DND-41 (cell line): ENCODE measurements at regions not wholly inside any gene's neighbourhood (a gene's known extent, or its start where the extent isn't known, plus 50 kb on each side); places are given as distances from the start of the nearest gene placed in this dataset.

Experiments used
- ATAC-seq: fragments of 200-7000 bp; cut with Tn5 transposase; 3 replicates; pipeline ENCODE4 v1.9.1; 2021; ENCODE audit warnings: low read depth; ENCODE audit not compliant: insufficient read depth
- DNase-seq: peaks from one replicate; pipeline ENCODE4 v3.0.0-alpha.2; 2020
- H2AFZ ChIP-seq: 2 replicates; pipeline ENCODE4 v1.6.0; 2012; ENCODE audit warnings: low read depth, low read length
- H3K27ac ChIP-seq: 2 replicates; pipeline ENCODE4 v1.5.1; 2012; ENCODE audit warnings: low read length, inconsistent platforms
- H3K27me3 ChIP-seq: fragments of 200-600 bp; sonication (generic); 2 replicates; pipeline ENCODE4 v1.6.0; 2012; ENCODE audit warnings: low read length, mild to moderate bottlenecking, inconsistent platforms; ENCODE audit not compliant: insufficient read depth, poor library complexity
- H3K36me3 ChIP-seq: 2 replicates; pipeline ENCODE4 v1.5.1; 2012; ENCODE audit warnings: low read length, inconsistent platforms; ENCODE audit not compliant: insufficient read depth
- H3K4me1 ChIP-seq: 2 replicates; pipeline ENCODE4 v1.5.1; 2012; ENCODE audit warnings: mild to moderate bottlenecking, low read length; ENCODE audit not compliant: insufficient read depth
- H3K4me2 ChIP-seq: 2 replicates; pipeline ENCODE4 v1.6.0; 2012; ENCODE audit warnings: mild to moderate bottlenecking, moderate library complexity, low read length, inconsistent platforms; ENCODE audit not compliant: insufficient read depth
- H3K4me3 ChIP-seq, 2 experiments: fragments of 200-600 bp in 1 of 2; shearing (Covaris generic) in 1 of 2; 2 replicates each; pipeline ENCODE4 v1.5.1; 2012 to 2016; ENCODE audit warnings: inconsistent platforms in 2 of 2, low read length in 2 of 2, mild to moderate bottlenecking in 2 of 2, low read depth in 1 of 2, moderate library complexity in 1 of 2
- H3K79me2 ChIP-seq: 2 replicates; pipeline ENCODE4 v1.6.0; 2012; ENCODE audit warnings: low read length, inconsistent platforms; ENCODE audit not compliant: insufficient read depth
- H3K9ac ChIP-seq: 2 replicates; pipeline ENCODE4 v1.6.0; 2012; ENCODE audit warnings: low read depth, mild to moderate bottlenecking, inconsistent platforms, low read length, moderate library complexity
- H3K9me3 ChIP-seq: 2 replicates; pipeline ENCODE4 v1.5.1; 2012; ENCODE audit warnings: low read length, moderate library complexity, mild to moderate bottlenecking, inconsistent platforms; ENCODE audit not compliant: insufficient read depth, severe bottlenecking
- H4K20me1 ChIP-seq: 2 replicates; pipeline ENCODE4 v1.6.0; 2012; ENCODE audit warnings: low read length; ENCODE audit not compliant: insufficient read depth
- EZH2 ChIP-seq: IDR thresholded peaks from 3 replicates; pipeline ENCODE4 v1.6.1; 2012; ENCODE audit warnings: borderline replicate concordance, low read depth, mild to moderate bottlenecking, moderate library complexity, low read length, inconsistent platforms; ENCODE audit not compliant: severe bottlenecking
- TF ChIP-seq, protein P1 (sequence below): IDR thresholded peaks from 2 replicates; pipeline ENCODE4 v1.5.1; 2012; ENCODE audit warnings: borderline replicate concordance, low read length, moderate library complexity, mild to moderate bottlenecking; ENCODE audit not compliant: poor library complexity, severe bottlenecking; ENCODE audit errors: extremely low read depth

DNA sequence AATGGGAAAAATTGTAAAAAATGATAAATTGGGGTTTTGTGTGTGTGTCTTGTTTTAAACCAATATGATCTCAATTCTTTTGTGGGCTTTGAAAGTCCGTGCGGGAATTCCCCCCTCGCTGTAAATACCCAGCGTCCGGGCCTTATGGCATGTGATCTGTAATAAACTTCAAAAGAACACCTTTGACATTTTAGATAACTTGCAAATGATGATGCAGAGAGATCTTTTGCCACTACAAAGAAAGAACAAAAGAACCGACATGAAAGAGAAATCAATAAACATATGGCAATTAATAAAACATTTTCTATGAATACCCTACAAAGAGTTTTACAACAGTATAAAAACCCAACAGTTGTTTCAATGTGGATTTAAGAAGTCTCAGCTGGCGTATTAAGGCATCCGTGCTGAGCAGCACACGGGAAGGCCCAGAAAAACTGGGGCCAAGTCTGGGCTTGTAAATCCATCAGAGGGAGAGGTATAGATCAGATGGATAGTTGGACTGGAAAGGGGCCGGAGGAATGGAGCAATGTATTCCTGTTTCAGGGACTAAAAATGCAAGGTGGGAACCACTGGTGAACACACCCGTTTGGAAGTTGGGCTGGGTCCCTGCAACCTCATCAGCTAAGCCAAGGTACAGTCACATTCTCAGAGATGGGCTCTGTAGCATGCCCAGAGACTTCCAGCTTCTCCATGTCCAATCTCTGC lies 115.2 kb downstream of the IRX5 start:
- Histone ChIP-seq H4K20me1 (no peaks in the 10 kb centered on the region), H3K4me1 (no peaks in the 10 kb centered on the region), H3K79me2 (no peaks in the 10 kb centered on the region), H3K9ac (no peak overlapping the region), H3K4me2 (no peak overlapping the region), H3K27ac (no peak overlapping the region), H3K27me3 (no peaks in the 10 kb centered on the region), H3K36me3 (no peaks in the 10 kb centered on the region), H2AFZ (no peak overlapping the region), H3K4me3 (no peak overlapping the region), H3K9me3 (no peaks in the 10 kb centered on the region)
- ATAC-seq (no peak), DNase-seq (no peak)
- no peak for TF ChIP-seq EZH2

DNA sequence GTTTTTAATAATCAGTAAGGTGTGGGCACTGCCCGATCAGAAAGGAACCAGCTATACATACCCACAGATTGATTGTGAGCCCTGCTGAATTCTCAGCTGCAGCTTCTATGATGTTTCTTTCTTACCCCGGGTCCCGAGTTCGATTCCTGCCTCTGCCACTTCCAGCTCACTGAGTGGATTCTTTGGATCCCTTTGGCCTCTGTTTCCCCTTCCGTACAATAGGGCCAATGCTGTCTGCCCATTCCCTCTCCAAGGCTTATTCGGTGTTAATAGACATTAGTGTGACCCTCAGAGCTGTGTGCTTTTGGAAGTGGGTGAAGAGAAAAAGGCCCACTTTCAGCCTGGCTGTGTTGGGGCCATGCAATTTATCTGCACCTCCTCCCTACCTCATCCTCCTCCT lies 115.8 kb downstream of the IRX5 start:
- Histone ChIP-seq H3K9ac (no peak overlapping the region), H3K4me1 (peaks cover 4% of the 10 kb centered on the region), H4K20me1 (no peaks in the 10 kb centered on the region), H3K9me3 (no peaks in the 10 kb centered on the region), H3K4me3 (no peak overlapping the region), H3K27me3 (no peaks in the 10 kb centered on the region), H2AFZ (no peak overlapping the region), H3K27ac (no peak overlapping the region), H3K4me2 (no peak overlapping the region), H3K36me3 (no peaks in the 10 kb centered on the region), H3K79me2 (no peaks in the 10 kb centered on the region)
- ATAC-seq (no peak), DNase-seq (no peak)
- TF ChIP-seq EZH2 = no peak
- TF ChIP-seq, protein P1, sequence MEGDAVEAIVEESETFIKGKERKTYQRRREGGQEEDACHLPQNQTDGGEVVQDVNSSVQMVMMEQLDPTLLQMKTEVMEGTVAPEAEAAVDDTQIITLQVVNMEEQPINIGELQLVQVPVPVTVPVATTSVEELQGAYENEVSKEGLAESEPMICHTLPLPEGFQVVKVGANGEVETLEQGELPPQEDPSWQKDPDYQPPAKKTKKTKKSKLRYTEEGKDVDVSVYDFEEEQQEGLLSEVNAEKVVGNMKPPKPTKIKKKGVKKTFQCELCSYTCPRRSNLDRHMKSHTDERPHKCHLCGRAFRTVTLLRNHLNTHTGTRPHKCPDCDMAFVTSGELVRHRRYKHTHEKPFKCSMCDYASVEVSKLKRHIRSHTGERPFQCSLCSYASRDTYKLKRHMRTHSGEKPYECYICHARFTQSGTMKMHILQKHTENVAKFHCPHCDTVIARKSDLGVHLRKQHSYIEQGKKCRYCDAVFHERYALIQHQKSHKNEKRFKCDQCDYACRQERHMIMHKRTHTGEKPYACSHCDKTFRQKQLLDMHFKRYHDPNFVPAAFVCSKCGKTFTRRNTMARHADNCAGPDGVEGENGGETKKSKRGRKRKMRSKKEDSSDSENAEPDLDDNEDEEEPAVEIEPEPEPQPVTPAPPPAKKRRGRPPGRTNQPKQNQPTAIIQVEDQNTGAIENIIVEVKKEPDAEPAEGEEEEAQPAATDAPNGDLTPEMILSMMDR = no peak

DNA sequence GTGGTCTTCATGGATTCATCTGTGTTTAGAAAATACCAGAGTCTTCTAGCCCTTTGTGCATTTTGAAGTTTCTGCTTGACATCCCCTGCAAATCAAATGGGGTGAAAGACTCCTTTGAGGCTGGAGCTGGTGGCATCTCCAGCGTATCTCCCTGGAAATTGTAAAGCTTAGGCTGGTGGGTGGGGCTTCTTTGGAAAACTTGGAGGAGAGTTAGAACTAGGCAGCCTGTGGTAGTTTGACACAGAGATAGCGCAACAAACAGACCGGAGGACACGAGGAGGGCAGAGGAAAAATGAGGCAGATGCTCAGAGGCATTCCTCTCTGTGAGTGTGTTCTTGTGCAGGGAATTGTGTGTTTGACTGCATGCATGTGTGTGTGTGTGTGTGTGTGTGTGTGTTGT lies 116.3 kb downstream of the IRX5 start:
- Histone ChIP-seq H2AFZ (no peak overlapping the region), H3K4me1 (peaks cover 8% of the 10 kb centered on the region), H3K36me3 (no peaks in the 10 kb centered on the region), H3K4me3 (no peak overlapping the region), H3K9me3 (no peaks in the 10 kb centered on the region), H3K9ac (no peak overlapping the region), H3K4me2 (no peak overlapping the region), H3K27me3 (no peaks in the 10 kb centered on the region), H4K20me1 (no peaks in the 10 kb centered on the region), H3K27ac (no peak overlapping the region), H3K79me2 (no peaks in the 10 kb centered on the region)
- DNase-seq (no peak), ATAC-seq (no peak)
- TF ChIP-seq EZH2 = no peak
- TF ChIP-seq, protein P1 = no peak

DNA sequence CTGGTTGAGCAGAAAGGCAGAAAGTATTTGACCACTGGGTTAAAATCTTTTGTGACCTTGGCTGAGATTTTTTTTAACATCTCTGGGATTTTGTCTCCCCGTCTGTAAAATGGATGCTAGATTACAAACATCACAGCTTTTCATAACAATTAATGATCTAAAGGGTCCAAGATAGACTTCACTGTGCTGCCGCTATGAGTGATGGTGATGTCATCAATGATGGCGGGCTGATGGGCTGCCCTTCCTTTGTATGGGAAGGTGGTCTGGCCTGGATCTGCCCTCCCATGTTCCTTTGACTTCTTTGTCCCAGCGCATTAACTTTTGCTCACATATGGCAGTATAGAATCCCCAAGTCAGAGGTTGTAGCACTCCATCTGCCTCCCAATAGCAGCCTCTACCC lies 116.7 kb downstream of the IRX5 start:
- no peak overlapping the region for H3K4me2 ChIP-seq

More for the DNA sequence above, 116.7 kb downstream of the IRX5 start:
- peaks cover 8% of the 10 kb centered on the region for H3K4me1 ChIP-seq
- H3K27me3 ChIP-seq = no peaks in the 10 kb centered on the region
- H3K27ac ChIP-seq = no peak overlapping the region
- no peak overlapping the region for H2AFZ ChIP-seq
- DNase-seq = no peak
- no peaks in the 10 kb centered on the region for H3K9me3 ChIP-seq
- H4K20me1 ChIP-seq = no peaks in the 10 kb centered on the region
- no peaks in the 10 kb centered on the region for H3K79me2 ChIP-seq
- no peak overlapping the region for H3K9ac ChIP-seq
- no peak overlapping the region for H3K4me3 ChIP-seq
- ATAC-seq = no peak
- no peaks in the 10 kb centered on the region for H3K36me3 ChIP-seq
- no peak for TF ChIP-seq EZH2
- TF ChIP-seq, protein P1 = no peak
